HG03045 (cell line): ENCODE measurements at regions not wholly inside any gene's neighbourhood (a gene's known extent, or its start where the extent isn't known, plus 50 kb on each side); places are given as distances from the start of the nearest gene placed in this dataset.

Experiments used
- ATAC-seq: cut with Tn5 transposase; IDR thresholded peaks from one replicate; pipeline ENCODE4 v1.9.1; 2021; ENCODE audit warnings: mild to moderate bottlenecking, moderate library complexity; ENCODE audit not compliant: unreplicated experiment

- no peak for ATAC-seq
Observed at GRCh38 chr16:79303959-79304387, 296.6 kb downstream of the MAF start.

GRCh38 chr16:79303206-79303605, 297.3 kb downstream of the MAF start:
- ATAC-seq = no peak

- no peak for ATAC-seq
Observed at GRCh38 chr16:79302731-79303130, 297.8 kb downstream of the MAF start.

- no peak for ATAC-seq
Observed at GRCh38 chr16:79301051-79301450, 299.5 kb downstream of the MAF start.

GRCh38 chr16:79298894-79299799, 301.4 kb downstream of the MAF start:
- no peak for ATAC-seq

- no peak for ATAC-seq
Observed at GRCh38 chr16:79298476-79298875, 302.1 kb downstream of the MAF start.

GRCh38 chr16:79297805-79298204, 302.7 kb downstream of the MAF start:
- no peak for ATAC-seq

GRCh38 chr16:79297296-79297695, 303.2 kb downstream of the MAF start:
- ATAC-seq = no peak

- ATAC-seq = no peak
Observed at GRCh38 chr16:79296491-79296890, 304.0 kb downstream of the MAF start.

GRCh38 chr16:79295746-79296145, 304.8 kb downstream of the MAF start:
- ATAC-seq = no peak

GRCh38 chr16:79295162-79295561, 305.4 kb downstream of the MAF start:
- ATAC-seq = no peak

- no peak for ATAC-seq
Observed at GRCh38 chr16:79294568-79294967, 306.0 kb downstream of the MAF start.

GRCh38 chr16:79293836-79294460, 306.6 kb downstream of the MAF start:
- ATAC-seq = no peak

- ATAC-seq = no peak
Observed at GRCh38 chr16:79288066-79288465, 312.5 kb downstream of the MAF start.

GRCh38 chr16:79287424-79287917, 313.1 kb downstream of the MAF start:
- ATAC-seq = peak; percentile 9

- peak; percentile 78 for ATAC-seq
Observed at GRCh38 chr16:79286646-79287423, 313.7 kb downstream of the MAF start.

- ATAC-seq = no peak
Observed at GRCh38 chr16:79284766-79285165, 315.8 kb downstream of the MAF start.

GRCh38 chr16:79283578-79283977, 317.0 kb downstream of the MAF start:
- no peak for ATAC-seq

GRCh38 chr16:79282806-79283205, 317.7 kb downstream of the MAF start:
- ATAC-seq = no peak

GRCh38 chr16:79278506-79278905, 322.0 kb downstream of the MAF start:
- peak; percentile 70 for ATAC-seq

GRCh38 chr16:79276501-79276900, 324.0 kb downstream of the MAF start:
- ATAC-seq = no peak
